HEK293 (cell line): ENCODE measurements at regions not wholly inside any gene's neighbourhood (a gene's known extent, or its start where the extent isn't known, plus 50 kb on each side); places are given as distances from the start of the nearest gene placed in this dataset.

Source experiments
- CTCF ChIA-PET: fragments of 350-600 bp; formaldehyde crosslinking; extraction: SDS; loops from one replicate; lab custom pipeline; 2021; ENCODE audit warnings: antibody characterized with exemption; lab: Yijun Ruan, JAX
- POLR2A ChIA-PET: fragments of 300-600 bp; formaldehyde crosslinking; extraction: SDS; loops from one replicate; lab custom pipeline; 2020; ENCODE audit warnings: antibody characterized with exemption, inconsistent platforms; lab: Yijun Ruan, JAX
- H3K27ac ChIP-seq: fragments of 200-500 bp; sonication (Bioruptor generic); 2 replicates; pipeline ENCODE4 v1.5.1; 2014; ENCODE audit warnings: low read depth, low read length, control low read depth, inconsistent platforms; ENCODE audit errors: extremely low read depth
- H3K36me3 ChIP-seq, 2 experiments: fragments of 200-500 bp in 1 of 2; sonication (Bioruptor generic) in 1 of 2; 1 replicate in 1 of 2; 2 replicates in 1 of 2; pipeline ENCODE4 v1.5.1; 2014 to 2017; ENCODE audit warnings: inconsistent platforms in 2 of 2, low read length in 2 of 2; ENCODE audit not compliant: control insufficient read depth in 2 of 2, insufficient read depth in 1 of 2
- H3K4me1 ChIP-seq: fragments of 200-500 bp; sonication (Bioruptor generic); 2 replicates; pipeline ENCODE4 v1.5.1; 2014; ENCODE audit warnings: mild to moderate bottlenecking, low read length, inconsistent platforms; ENCODE audit not compliant: control insufficient read depth, insufficient read depth
- H3K4me3 ChIP-seq: 2 replicates; pipeline ENCODE4 v1.5.1; 2011; ENCODE audit warnings: low read depth, mild to moderate bottlenecking, control low read depth, low read length, moderate library complexity
- H3K9me3 ChIP-seq: fragments of 200-500 bp; sonication (Bioruptor generic); 2 replicates; pipeline ENCODE4 v1.5.1; 2014; ENCODE audit warnings: low read depth, low read length, inconsistent platforms; ENCODE audit not compliant: control insufficient read depth, insufficient read depth
- IKZF3 ChIP-seq: fragments of 450-650 bp; IDR thresholded peaks from 2 replicates; pipeline ENCODE4 v1.5.0; 2018; ENCODE audit warnings: missing biosample characterization, mild to moderate bottlenecking, missing genetic modification characterization, moderate library complexity
- KLF1 ChIP-seq: fragments of 450-650 bp; formaldehyde crosslinking; IDR thresholded peaks from 2 replicates; pipeline ENCODE4 v1.5.1; 2016; ENCODE audit warnings: missing biosample characterization, missing genetic modification characterization
- KLF16 ChIP-seq: fragments of 450-650 bp; formaldehyde crosslinking; IDR thresholded peaks from 2 replicates; pipeline ENCODE4 v1.5.1; 2017; ENCODE audit warnings: missing biosample characterization, missing genetic modification characterization
- KLF7 ChIP-seq: fragments of 450-650 bp; formaldehyde crosslinking; IDR thresholded peaks from 2 replicates; pipeline ENCODE4 v1.5.1; 2016; ENCODE audit warnings: missing biosample characterization, missing genetic modification characterization, borderline replicate concordance
- MZF1 ChIP-seq: fragments of 450-650 bp; formaldehyde crosslinking; IDR thresholded peaks from 2 replicates; pipeline ENCODE4 v1.5.1; 2017; ENCODE audit warnings: missing biosample characterization, missing genetic modification characterization, borderline replicate concordance
- PRDM4 ChIP-seq: fragments of 450-650 bp; formaldehyde crosslinking; IDR thresholded peaks from 2 replicates; pipeline ENCODE4 v1.5.1; 2017; ENCODE audit warnings: missing biosample characterization, missing genetic modification characterization
- PRDM6 ChIP-seq: fragments of 450-650 bp; formaldehyde crosslinking; IDR thresholded peaks from 2 replicates; pipeline ENCODE4 v1.5.1; 2017; ENCODE audit warnings: missing biosample characterization, missing genetic modification characterization
- REPIN1 ChIP-seq: fragments of 450-650 bp; formaldehyde crosslinking; IDR thresholded peaks from 2 replicates; pipeline ENCODE4 v1.5.1; 2017; ENCODE audit warnings: missing biosample characterization, missing genetic modification characterization, low read depth
- SCRT1 ChIP-seq: fragments of 450-650 bp; formaldehyde crosslinking; IDR thresholded peaks from 2 replicates; pipeline ENCODE4 v1.5.1; 2016; ENCODE audit warnings: missing biosample characterization, missing genetic modification characterization, borderline replicate concordance
- SP3 ChIP-seq: fragments of 450-650 bp; formaldehyde crosslinking; IDR thresholded peaks from 2 replicates; pipeline ENCODE4 v1.5.1; 2016; ENCODE audit warnings: missing biosample characterization, missing genetic modification characterization
- TCF7L2 ChIP-seq: IDR thresholded peaks from 2 replicates; pipeline ENCODE4 v1.6.1; 2011; ENCODE audit warnings: low read depth, mild to moderate bottlenecking, inconsistent platforms, low read length, moderate library complexity, borderline replicate concordance
- TRIM28 ChIP-seq: IDR thresholded peaks from 2 replicates; pipeline ENCODE4 v1.6.1; 2011; ENCODE audit warnings: low read length, control low read depth, borderline replicate concordance
- ZBTB1 ChIP-seq: fragments of 450-650 bp; formaldehyde crosslinking; IDR thresholded peaks from 2 replicates; pipeline ENCODE4 v1.5.1; 2016; ENCODE audit warnings: missing biosample characterization, missing genetic modification characterization
- ZBTB20 ChIP-seq: fragments of 450-650 bp; formaldehyde crosslinking; IDR thresholded peaks from 2 replicates; pipeline ENCODE4 v1.5.1; 2016; ENCODE audit warnings: missing biosample characterization, missing genetic modification characterization
- ZFHX2 ChIP-seq: fragments of 450-650 bp; formaldehyde crosslinking; conservative IDR thresholded peaks from 2 replicates; pipeline ENCODE4 v1.5.1; 2016; ENCODE audit warnings: missing biosample characterization, missing genetic modification characterization
- ZNF148 ChIP-seq: fragments of 450-650 bp; formaldehyde crosslinking; IDR thresholded peaks from 2 replicates; pipeline ENCODE4 v1.5.0; 2017; ENCODE audit warnings: missing biosample characterization, missing genetic modification characterization, borderline replicate concordance
- ZNF157 ChIP-seq: fragments of 450-650 bp; formaldehyde crosslinking; IDR thresholded peaks from 2 replicates; pipeline ENCODE4 v1.5.1; 2016; ENCODE audit warnings: missing biosample characterization, missing genetic modification characterization
- ZNF174 ChIP-seq: fragments of 450-650 bp; formaldehyde crosslinking; IDR thresholded peaks from 2 replicates; pipeline ENCODE4 v1.5.0; 2017; ENCODE audit warnings: missing biosample characterization, mild to moderate bottlenecking, missing genetic modification characterization
- ZNF202 ChIP-seq: fragments of 450-650 bp; formaldehyde crosslinking; IDR thresholded peaks from 2 replicates; pipeline ENCODE4 v1.5.1; 2016; ENCODE audit warnings: missing biosample characterization, missing genetic modification characterization, borderline replicate concordance
- ZNF223 ChIP-seq: fragments of 450-650 bp; formaldehyde crosslinking; IDR thresholded peaks from 2 replicates; pipeline ENCODE4 v1.5.1; 2016; ENCODE audit warnings: missing biosample characterization, missing genetic modification characterization
- ZNF324 ChIP-seq: fragments of 450-650 bp; formaldehyde crosslinking; IDR thresholded peaks from 2 replicates; pipeline ENCODE4 v1.5.1; 2016; ENCODE audit warnings: missing biosample characterization, missing genetic modification characterization
- ZNF521 ChIP-seq: fragments of 450-650 bp; formaldehyde crosslinking; IDR thresholded peaks from 2 replicates; pipeline ENCODE4 v1.5.1; 2017; ENCODE audit warnings: missing biosample characterization, mild to moderate bottlenecking, missing genetic modification characterization
- ZNF654 ChIP-seq: fragments of 450-650 bp; formaldehyde crosslinking; IDR thresholded peaks from 2 replicates; pipeline ENCODE4 v1.5.1; 2016; ENCODE audit warnings: low read depth, missing biosample characterization, missing genetic modification characterization
- ZNF664 ChIP-seq: fragments of 450-650 bp; formaldehyde crosslinking; IDR thresholded peaks from 2 replicates; pipeline ENCODE4 v1.5.1; 2016; ENCODE audit warnings: missing biosample characterization, missing genetic modification characterization
- ZNF692 ChIP-seq: fragments of 450-650 bp; formaldehyde crosslinking; IDR thresholded peaks from 2 replicates; pipeline ENCODE4 v1.5.1; 2016; ENCODE audit warnings: missing biosample characterization, missing genetic modification characterization
- ZNF792 ChIP-seq: fragments of 450-650 bp; formaldehyde crosslinking; IDR thresholded peaks from 2 replicates; pipeline ENCODE4 v1.5.1; 2016; ENCODE audit warnings: missing biosample characterization, missing genetic modification characterization

DNA sequence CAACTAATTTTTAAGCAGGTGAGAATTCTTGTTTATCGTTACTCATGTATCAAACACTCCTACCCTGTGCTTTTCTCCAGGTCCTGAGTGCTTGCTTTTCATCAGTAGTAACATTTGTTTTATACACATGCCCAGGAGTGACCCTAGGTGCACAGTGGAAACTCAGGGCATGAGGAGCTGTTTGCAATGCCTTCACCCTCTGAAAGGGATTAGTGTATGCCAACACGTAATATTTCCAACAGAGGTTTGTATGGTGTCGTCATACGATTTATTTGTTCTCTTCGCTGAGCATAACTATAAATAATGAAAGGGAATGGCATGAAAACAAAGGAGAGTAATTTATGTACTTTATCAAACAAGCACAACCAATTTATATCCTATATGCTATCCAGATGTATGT, 537.4 kb upstream of the MMS22L start (continued):
- TF ChIP-seq PRDM4 (tag by site-specific recombination), result no peak

- Histone ChIP-seq H3K36me3 (no peaks in the 10 kb centered on the region), H3K4me1 (no peaks in the 10 kb centered on the region), H3K4me3 (no peak overlapping the region), H3K9me3 (no peaks in the 10 kb centered on the region), H3K27ac (no peak overlapping the region)
- ChIA-PET POLR2A (no interaction called here), CTCF (no interaction called here)
- TF ChIP-seq KLF7 (tag by site-specific recombination) (no peak), MZF1 (tag by site-specific recombination) (no peak), ZNF692 (no peak), TRIM28 (no peak), KLF16 (no peak), ZNF174 (no peak), ZNF157 (tag by site-specific recombination) (no peak), SP3 (tag by site-specific recombination) (no peak), SCRT1 (no peak), ZNF148 (tag by site-specific recombination) (no peak), TCF7L2 (no peak), ZNF664 (no peak), ZNF202 (tag by site-specific recombination) (no peak), ZFHX2 (tag by site-specific recombination) (no peak)
Measured at GRCh38 chr6:97822632-97823031, 539.6 kb upstream of the MMS22L start.

DNA sequence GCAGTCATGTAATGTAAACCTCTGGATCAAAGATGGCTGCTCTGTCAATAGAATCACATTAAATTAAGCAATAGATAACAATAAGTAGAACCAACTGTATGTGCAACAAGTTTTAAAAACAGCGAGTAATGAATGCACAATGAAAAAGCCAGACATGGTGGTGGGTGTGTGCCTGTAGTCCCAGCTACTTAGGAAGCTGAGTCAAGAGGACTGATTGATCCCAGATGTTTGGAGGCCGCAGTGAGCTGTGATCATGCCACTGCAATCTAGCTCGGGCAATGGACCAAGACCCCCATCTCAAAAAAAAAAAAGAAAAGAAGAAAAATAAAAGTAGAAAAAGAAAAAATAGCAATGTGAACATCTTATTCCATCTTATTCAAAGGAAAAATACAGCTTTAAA, 558.7 kb upstream of the MMS22L start:
- CTCF ChIA-PET, result interaction anchor here (0.7 kb wide), 1 partner anchor 171 kb away, joined by 3 read pairs; no protein-coding TSS in a partner anchor
- TF ChIP-seq ZNF223 (tag by site-specific recombination), result no peak
- TF ChIP-seq ZNF174, result no peak
- no peak for TF ChIP-seq ZBTB1 (tag by site-specific recombination)
- TF ChIP-seq ZNF654 (tag by site-specific recombination), result no peak
- no peak for TF ChIP-seq ZNF521 (tag by site-specific recombination)
- no peak for TF ChIP-seq ZNF324 (tag by site-specific recombination)
- no peak for TF ChIP-seq PRDM6 (tag by site-specific recombination)
- no peak for TF ChIP-seq KLF1 (tag by site-specific recombination)
- no peak for TF ChIP-seq REPIN1 (tag by site-specific recombination)
- no peak for TF ChIP-seq IKZF3 (tag by site-specific recombination)
- no peak for TF ChIP-seq ZBTB20
- no peak for TF ChIP-seq ZNF692
- no peak for TF ChIP-seq ZNF792 (tag by site-specific recombination)

More for the DNA sequence above, 558.7 kb upstream of the MMS22L start:
- POLR2A ChIA-PET, result no interaction called here
- H3K27ac ChIP-seq, result no peak overlapping the region
- no peaks in the 10 kb centered on the region for H3K9me3 ChIP-seq
- H3K4me1 ChIP-seq, result no peaks in the 10 kb centered on the region
- no peak overlapping the region for H3K4me3 ChIP-seq
- H3K36me3 ChIP-seq, result no peaks in the 10 kb centered on the region
